Ramos (cell line): ENCODE measurements at regions not wholly inside any gene's neighbourhood (a gene's known extent, or its start where the extent isn't known, plus 50 kb on each side); places are given as distances from the start of the nearest gene placed in this dataset.

Experiments
- in situ Hi-C: fragments of 300-500 bp; cut with MboI; formaldehyde crosslinking; loops from one replicate; pipeline ENCODE4 v1.14.3; 2022; ENCODE audit warnings: low sequenced_read_pairs; ENCODE audit not compliant: unreplicated experiment

DNA sequence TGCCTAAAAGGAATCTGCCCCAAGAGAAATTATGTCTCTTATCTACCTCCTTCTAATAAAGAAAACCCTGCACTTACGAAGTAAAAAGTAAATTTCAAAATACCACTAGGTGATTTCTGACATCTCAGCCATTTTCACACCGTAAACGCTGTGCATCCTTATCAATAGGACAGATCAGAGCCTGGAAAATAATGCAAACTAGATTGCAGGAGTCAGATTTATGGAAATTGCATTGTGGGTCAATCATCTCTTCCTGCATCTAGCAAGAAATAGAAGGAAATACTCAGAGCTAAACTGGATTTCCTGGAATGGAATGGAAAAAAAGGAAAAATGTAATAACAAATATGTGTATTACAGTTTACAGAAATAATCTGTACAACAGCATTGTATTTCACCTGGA lies 114.3 kb upstream of the PLPPR4 start:
- in situ Hi-C loops: no loop called here

DNA sequence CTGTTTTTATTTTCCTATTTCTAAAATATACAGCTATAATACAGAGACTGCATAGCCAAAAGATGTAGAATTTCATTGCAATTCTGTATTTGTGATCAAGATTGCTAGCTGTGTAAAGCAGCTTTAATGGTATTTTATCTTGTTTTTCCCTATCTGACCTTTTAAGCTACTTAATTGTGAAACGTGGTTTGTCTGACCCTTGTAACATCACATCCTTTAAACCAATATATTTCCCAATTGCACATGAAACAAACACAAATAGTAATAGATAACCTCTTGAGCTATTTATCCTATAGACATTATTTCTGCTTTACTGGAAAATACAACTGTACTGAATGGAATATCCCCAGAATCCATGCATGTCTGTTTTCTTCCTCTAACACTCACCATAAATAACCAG lies 112.2 kb upstream of the PLPPR4 start:
- in situ Hi-C loops: no loop called here

DNA sequence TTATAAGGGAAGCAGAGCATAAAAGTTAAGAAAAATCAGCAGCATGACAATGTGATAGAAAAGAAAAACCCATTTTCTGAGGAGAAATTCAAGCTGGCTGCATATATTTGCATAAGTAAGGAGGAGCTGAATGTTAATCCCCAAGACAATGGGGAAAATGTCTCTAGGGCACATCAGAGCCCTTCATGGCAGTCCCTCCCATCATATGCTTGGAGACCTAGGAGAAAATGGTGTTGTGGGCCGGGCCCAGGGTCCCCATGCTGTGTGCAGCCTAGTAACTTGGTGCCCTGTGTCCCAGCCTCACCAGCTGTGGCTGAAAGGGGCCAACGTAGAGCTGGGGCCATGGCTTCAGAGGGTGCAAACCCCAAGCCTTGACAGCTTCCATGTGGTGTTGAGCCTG lies 100.6 kb upstream of the PLPPR4 start:
- in situ Hi-C loops: no loop called here

DNA sequence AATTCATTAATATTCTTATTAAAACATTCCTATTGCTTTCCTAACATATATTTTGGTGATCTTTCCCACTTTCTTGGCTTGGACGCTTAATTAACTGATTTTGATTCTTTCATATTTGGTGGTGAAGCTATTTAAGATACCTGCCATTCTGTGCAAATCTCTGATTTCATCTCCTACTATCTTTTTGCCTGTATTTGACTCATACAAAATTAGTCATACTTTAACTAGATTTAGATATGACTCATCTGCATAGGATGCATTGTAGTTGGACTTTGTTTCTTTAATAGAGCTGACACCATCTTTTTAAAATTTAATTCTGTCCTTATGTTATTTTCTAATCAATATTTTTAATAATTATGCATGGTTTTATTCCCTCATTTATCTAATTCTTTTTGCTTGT lies 93.8 kb upstream of the PLPPR4 start:
- in situ Hi-C loops: no loop called here

DNA sequence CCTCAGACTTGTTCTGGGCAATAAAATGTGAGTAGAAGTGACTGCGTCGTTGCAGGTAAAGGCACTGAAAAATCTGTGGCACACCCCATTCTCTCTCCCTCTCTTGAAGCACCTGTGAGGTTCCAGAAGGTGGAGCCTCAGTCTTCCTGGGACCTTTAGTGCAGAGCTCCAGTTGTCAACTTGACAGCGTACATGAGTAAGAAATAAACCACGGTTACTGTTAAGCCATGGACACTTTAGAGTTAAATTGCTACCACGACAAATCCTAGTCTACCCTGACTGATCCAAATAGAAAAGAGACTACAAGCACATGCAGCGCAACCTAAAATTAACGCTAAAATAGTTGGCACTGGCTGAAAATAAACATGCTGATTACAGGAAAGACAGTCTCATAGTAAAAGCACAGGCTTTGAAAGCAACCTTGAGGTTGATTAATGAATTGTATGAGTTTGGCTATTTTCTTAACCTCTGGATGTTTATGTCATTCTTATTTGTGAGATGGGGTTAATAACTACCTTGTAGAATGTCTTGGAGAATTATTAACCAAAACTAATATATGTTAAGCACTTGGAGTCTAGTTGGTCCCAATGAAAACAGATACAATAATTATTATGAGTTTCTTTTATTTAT lies 93.0 kb upstream of the PLPPR4 start:
- in situ Hi-C loops: no loop called here

DNA sequence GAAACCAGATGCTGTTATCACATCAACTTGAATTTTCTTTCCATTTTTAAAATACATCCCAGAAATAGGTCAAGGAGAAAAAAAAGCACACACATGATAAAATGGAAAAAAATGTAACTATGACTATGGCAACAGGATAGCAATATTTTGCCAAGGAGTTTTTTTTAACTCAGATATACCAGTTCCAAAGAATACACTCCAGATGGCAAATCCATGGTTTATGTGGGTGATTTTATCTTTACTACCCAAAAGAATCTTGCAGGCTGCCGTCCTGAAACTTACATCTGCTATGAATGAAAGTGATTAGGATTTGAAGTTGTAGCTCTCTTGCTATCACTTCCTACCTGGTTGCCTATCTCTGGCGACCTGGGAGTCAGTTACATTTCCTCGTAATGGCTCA lies 91.0 kb upstream of the PLPPR4 start:
- in situ Hi-C loops: no loop called here

DNA sequence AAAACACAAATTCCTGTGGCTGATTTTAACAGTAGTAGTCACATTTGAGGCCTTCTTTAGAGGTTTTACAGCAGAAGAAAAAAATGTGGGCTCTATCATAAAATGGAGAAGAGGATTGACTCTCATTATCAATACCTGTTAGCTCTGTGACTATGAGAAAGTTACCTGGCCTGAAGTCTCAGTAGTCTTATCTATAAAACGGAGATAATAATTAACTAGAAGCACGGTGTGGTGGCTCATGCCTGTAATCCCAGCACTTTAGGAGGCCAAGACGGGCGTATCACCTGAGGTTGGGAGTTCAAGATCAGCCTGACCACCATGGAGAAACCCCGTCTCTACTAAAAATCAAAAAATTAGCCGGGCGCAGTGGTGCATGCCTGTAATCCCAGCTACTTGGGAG lies 90.4 kb upstream of the PLPPR4 start:
- in situ Hi-C loops: no loop called here

DNA sequence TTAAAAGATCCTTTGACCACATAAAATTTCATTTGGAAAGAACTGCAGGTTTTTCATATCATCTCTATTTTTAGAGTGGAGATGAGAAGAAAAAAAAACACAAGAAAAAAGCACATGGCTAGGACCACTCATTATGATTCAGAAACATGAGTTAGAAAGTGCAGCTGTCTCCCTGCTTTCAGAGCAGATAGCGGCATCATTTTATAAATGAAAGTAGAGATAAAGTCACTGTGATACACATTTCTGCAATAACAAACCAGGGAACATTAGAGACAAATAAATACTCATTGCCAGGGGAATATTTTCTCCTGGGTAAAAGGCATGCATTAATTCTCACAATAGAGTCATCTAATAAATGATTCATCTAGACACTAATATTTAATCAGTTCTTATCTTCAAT lies 87.5 kb upstream of the PLPPR4 start:
- in situ Hi-C loops: loop anchor here (25.0 kb wide), 2 partner anchors 311 to 536 kb away; no protein-coding TSS in a partner anchor

DNA sequence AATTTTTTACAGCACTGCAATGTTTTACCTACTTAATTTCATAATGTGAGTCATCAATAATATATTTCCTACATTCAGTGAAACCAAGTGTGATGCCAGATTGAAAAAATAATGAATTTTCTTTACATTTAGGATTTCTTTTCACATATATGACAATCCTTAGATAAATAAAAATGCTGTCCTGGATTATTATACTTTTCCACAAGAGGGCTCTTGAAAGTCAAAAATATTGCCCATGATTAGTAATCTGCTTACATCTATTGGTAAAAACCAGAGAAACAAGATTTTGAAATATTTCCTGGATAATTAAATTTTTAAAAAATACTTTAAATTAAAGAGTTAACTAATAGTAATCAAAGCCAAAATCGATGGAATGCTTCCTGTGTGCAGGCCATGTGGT lies 86.8 kb upstream of the PLPPR4 start:
- in situ Hi-C loops: loop anchor here (25.0 kb wide), 2 partner anchors 310 to 535 kb away; no protein-coding TSS in a partner anchor

DNA sequence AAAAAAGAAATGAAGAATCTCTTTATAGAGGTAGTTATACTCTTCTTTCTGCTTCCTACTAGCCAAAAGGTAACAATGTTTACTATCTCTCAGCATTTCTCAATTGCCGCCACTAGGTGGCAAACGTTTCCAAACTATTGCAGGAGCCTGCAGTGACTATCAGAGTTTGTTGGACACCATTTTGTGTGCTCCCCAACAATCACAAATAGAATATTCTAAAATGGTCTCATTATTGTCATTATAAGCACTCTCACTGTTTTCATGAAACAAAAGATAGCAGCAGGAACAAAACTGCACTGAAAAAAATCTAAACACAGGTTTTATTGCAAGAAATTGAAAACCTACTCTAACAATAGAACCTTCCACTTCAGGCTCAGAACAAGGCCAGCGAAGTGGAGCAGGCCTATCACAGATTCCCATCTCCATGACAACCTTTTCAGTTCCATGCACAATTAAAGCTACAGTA lies 83.9 kb upstream of the PLPPR4 start:
- in situ Hi-C loops: loop anchor here (25.0 kb wide), 2 partner anchors 307 to 532 kb away; no protein-coding TSS in a partner anchor

DNA sequence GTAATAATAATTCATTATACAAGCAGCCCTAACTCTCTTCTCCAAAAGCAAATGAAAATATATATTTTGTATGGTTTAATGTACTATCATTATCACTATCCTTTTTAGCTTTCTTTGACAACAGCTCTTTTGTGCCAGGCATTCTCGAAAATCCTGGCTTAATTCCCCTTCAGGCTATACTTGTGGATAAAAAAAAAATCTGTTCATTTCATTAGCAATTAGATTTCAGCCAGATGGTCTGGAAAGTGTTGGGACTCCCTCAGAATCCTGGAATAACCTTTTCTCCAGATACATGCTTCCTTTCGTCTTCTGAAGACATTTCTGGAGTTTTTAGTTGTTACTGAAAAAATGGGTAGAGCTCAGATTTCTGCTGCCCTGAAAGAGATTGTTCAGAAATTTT lies 83.4 kb upstream of the PLPPR4 start:
- in situ Hi-C loops: loop anchor here (25.0 kb wide), 2 partner anchors 306 to 531 kb away; no protein-coding TSS in a partner anchor

DNA sequence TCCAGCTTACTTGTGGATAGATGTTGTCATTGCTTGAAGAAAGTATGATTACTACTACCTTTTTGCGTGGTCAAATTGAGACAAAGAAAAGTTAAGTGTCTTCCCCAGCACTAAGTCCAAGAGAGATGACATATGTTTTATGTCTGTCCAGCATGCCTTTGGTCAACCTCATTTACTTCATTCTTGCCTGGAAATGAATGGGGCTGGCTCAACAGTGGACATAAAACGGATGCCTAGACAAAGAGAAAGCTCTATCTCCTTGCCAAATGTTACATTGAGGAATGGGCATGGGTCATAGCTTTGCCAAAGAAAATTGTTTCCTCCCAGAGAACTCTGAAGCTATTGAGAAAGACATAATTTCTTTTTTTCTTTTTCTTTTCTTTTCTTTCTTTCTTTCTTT lies 82.4 kb upstream of the PLPPR4 start:
- in situ Hi-C loops: loop anchor here (25.0 kb wide), 2 partner anchors 305 to 530 kb away; no protein-coding TSS in a partner anchor

DNA sequence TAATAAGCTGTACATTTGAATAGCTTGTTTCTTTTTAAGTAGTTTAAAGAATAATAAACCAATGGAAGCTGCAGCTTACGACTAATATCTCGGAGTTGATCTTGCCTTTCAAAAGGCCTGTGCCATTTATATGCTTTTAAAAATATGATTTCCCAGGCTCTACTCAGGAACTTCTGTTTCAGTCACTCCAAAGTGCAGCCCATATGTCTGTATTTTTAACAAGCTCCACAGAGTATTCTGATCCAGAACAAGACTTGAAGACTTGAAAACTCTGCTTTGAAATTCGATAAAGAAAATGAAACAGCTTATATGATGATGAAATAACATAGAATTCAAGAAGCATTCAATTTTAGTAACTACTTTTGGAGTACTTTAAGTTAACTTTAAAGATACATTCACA lies 79.1 kb upstream of the PLPPR4 start:
- in situ Hi-C loops: loop anchor here (25.0 kb wide), 2 partner anchors 302 to 527 kb away; no protein-coding TSS in a partner anchor

DNA sequence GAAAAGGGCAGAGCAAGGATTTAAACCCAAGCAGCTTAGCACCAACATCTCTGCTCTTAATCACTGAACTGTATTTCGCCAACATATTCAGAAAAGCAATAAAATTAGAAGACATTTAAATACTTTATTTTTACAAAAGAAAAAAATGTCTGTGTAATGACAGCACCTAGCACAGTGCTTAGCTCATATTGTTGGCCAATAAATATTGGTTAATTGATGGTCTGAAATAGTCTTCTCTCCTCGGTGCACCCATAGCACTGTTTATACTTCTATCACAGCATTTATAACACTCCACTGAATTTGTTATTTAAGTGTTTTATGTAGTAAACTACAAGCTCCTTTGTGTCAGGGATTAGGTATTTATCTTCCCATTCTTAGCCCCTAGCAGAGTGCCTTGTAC lies 70.9 kb upstream of the PLPPR4 start:
- in situ Hi-C loops: loop anchor here (25.0 kb wide), 2 partner anchors 294 to 519 kb away; no protein-coding TSS in a partner anchor

DNA sequence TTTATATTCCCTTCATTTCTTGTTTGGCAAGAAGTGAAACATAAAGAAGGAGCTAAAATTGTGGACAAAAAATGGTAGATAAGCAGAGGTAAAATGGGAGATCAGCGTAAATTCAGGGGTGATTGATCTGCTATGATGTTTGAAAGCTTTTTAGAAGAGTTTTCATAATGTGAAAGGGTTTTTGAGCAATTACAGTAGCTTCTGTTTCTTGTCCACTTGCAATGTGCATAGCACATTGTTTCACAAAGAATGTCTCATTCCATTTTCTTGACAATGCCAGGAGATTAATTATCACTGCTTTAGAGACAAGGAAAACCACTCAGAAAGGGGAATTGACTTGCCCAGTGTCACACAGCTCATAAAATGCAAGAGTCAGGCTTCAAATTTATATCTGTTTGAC lies 65.9 kb upstream of the PLPPR4 start:
- in situ Hi-C loops: loop anchor here (25.0 kb wide), 2 partner anchors 289 to 514 kb away; no protein-coding TSS in a partner anchor

DNA sequence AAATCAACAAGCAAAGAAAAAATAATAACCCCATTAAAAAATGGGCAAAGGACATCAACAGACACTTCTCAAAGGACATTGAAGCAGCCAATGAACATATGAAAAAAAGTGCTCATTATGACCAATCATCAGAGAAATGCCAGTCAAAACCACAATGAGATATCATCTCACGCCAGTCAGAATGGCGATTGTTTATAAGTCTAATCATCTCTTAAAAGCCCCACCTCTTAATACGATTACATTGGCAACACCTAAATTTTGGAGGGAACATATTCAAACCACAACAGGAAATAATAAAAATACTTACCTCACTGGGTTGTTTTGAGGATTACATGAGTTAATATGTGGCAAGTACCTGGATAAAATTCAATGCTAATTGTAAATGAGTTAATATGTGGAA lies 57.1 kb upstream of the PLPPR4 start:
- in situ Hi-C loops: no loop called here
